Adipose tissue (tissue), 3 donors: ENCODE measurements at regions not wholly inside any gene's neighbourhood (a gene's known extent, or its start where the extent isn't known, plus 50 kb on each side); places are given as distances from the start of the nearest gene placed in this dataset.

Source experiments
- H3K27ac ChIP-seq: one replicate; pipeline ENCODE4 v1.5.1; 2013; ENCODE audit warnings: low read depth, low read length
- WGBS, 3 donors: extraction: QIAGEN DNeasy Blood & Tissue Kit; methylation state at CpG; one replicate each; pipeline ENCODE4 v1.1.7; 2013; 5-methylcytosine and 5-hydroxymethylcytosine counted together
- donor health status: healthy with polysubstance abuse.
- donor health status: Bipolar disorder and iron deficiency.
- donor health status: healthy.

DNA sequence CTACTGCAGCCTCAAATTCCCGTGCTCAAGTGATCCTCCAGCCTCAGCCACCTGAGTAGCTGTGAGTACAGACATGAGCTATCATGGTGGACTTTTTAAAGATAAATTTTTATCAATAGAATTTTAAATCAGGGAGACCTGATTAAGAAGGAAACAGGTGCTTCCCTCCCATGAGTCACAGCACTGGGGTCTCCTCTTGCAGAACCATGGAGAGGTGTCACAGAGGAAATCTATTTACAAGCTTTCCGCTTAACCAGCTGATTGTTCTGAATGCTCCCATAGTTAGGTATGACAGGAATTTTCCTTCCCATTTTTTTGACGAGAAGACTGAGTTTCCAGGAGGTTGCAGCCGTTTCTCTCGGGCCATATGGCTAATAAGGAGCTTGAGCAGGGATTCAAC is 516.1 kb downstream of the MIAT start:
- WGBS, 3 donors = 54 to 73% (median 66%) methylated on average over 5 of the region's 5 CpGs
- no peak overlapping the region for H3K27ac ChIP-seq

DNA sequence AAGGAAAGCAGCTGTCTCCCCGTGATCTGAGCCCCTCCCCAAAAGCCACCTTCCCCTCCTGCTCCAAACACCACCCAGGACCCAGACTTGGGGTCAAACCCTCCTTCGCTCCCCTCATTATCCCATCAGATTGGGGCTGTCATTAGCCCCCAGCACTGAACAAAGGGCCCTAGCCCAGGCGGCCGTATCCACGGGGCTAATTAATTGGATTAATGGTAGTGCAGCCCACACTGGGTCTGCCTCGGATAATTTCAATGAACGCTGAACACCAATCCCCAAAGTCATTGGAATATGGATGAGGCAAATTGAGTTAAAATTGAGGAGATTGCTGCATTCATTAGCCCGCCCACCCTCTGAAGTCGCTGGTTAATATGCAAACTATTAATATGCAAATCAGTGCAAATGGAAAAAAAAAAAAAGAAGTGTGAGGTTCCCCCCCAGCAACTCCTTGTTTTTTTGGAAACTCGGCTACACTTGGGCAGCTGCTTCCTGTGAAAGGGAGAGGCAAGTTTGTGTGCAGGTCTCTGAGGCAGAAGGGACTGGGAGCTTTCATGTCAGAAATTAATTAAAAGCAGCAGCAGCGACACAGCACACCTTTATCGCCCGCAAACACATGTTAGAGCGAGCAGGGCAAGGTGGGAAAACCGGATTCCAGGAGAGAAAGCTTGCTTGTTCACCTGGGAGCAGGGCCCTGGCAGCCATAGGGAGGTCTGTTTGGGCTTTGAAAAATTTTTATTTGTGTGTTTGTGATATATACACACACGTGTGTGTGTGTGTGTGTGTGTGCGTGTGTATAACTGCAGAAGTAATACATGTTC is 517.8 kb downstream of the MIAT start:
- H3K27ac ChIP-seq = no peak overlapping the region
- WGBS, 3 donors = 39 to 64% (median 56%) methylated on average over 17 of the region's 17 CpGs

DNA sequence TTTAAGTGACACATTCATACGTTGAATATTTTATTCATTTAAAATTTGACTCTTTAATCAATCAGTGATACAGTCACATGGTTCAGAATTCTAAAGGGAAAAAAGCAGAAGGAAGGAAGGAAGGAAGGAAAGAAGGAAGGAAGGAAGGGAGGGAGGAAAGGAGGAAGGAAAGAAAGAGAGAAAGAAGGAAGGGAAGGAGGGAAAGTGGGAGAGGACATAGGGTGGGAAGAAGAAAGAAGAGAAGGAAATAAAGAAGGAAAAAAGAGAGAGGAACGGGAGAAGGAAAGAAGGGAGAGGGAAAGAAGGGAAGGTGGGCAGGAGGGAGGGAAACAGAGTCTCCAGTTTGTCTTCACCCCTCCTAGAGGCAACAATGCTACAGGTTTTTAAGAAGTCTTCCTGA is 518.6 kb downstream of the MIAT start:
- WGBS, 3 donors = 52 to 66% (median 62%) methylated on average over 2 of the region's 2 CpGs

DNA sequence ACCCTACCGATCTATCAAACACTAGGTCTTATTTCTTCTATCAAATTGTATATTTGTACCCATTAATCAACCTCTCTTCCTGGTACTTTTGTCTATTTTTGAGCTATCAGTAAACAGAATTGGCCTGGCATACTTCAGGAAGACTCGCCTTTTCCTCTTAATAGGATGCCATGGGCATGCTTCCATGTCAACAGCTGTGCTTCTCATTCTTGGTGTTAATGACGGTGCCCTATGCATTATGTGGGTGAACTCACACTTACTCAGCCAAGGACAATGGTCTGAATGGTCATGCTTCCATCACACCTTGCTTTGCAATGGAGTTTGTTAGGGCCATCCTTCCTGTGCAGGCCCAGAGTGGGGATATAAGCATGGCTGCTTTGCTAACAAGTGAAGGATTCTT is 521.8 kb downstream of the MIAT start:
- 71 to 85% (median 72%) methylated on average over 3 of the region's 3 CpGs for WGBS, 3 donors
- no peak overlapping the region for H3K27ac ChIP-seq

More for the DNA sequence above, 518.6 kb downstream of the MIAT start:
- no peak overlapping the region for H3K27ac ChIP-seq

DNA sequence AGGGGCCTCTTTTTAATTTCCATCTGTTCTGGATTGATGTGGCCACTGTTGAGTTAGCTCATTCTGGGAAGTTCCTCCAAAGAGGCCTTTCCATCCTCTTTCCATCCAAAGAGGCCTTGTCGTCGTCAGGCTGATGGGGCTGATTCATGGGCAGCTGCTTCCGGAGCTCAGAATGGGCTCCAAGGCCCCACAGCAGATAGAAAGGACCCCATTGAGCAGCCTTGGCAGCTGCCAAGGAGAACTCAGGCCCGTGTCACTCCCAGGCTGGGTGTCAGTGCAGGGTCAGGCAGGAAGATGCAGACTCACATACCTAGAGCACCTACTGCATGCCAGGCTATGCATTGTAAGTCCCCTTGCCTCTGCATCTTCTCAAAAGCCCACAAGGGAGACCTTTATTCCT is 524.1 kb downstream of the MIAT start:
- WGBS, 3 donors = 88 to 89% (median 89%) methylated on average over 4 of the region's 4 CpGs
- no peak overlapping the region for H3K27ac ChIP-seq

DNA sequence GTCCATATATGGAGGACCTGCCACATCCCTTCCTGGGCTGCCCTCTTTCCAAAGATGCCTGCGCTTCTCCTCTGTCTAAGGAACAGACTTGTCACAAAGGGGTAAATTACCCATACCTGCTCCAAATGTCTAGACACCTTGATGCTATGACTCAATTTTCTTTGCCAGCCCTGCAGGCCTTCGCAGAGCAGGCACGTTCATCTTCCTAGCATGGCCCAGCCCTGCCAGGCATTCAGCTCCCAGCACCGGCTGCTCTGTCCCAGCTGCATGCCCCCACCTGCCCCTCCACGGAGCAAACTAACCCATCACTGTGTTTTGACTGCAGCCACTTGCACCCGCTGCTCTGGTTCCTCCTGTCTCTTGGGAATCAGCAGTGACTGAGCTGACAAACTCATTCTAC is 526.1 kb downstream of the MIAT start:
- no peak overlapping the region for H3K27ac ChIP-seq
- WGBS, 3 donors = 89 to 92% (median 91%) methylated on average over 6 of the region's 6 CpGs

DNA sequence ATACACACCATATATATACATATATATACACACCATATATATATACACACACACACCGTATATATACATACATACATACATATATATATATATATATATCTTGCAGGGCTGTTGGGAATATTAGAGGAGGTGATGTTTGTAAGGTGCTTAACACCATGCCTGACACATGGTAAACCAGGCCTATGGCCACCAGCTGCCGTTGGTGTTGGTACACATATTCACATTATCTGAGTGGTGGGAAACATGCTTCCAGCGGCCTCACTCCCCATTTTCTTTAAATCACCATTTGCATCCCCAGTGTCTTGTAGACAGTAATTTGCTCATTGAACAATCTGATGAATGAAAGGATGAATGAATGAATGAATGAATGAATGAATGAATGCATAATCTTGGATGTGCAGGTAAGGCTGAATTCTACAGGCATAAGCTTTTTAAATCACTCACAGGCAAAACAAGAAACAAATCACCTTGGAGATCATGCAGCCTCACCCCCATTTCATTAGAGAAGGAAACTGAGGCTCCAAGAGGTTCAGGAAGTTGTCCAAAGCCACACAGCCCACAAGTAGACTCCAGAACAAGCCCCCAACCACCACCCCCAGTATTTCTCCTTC is 527.8 kb downstream of the MIAT start:
- WGBS, 3 donors = 82 to 91% (median 91%) methylated on average over 3 of the region's 3 CpGs
- H3K27ac ChIP-seq = no peak overlapping the region

DNA sequence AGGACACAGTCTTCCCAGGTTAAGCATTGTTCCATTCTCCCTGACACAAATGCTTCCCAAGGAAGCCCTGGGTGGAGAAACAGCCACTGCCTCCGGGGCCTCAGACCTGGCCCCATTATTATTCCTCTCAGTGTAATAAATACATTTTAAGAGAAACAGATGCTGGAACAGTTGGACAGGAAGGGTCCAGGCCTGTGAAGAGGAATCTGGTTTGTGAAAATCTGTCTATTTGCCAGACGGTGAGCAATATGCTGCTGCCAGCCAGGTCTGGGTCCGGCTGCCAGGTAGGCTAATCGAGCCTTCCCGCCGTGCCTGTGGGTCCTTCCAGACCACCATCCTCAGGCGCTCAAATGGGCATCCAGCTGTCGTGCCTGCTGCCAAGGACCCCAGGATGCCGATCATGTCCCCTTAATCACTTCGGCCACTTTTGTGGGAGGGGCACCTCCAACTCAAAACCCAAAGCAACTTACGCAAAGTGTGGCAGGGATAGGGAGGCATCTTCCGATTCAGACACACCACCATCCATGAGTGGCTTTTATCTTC is 528.4 kb downstream of the MIAT start:
- no peak overlapping the region for H3K27ac ChIP-seq
- 80 to 89% (median 86%) methylated on average over 12 of the region's 12 CpGs for WGBS, 3 donors

DNA sequence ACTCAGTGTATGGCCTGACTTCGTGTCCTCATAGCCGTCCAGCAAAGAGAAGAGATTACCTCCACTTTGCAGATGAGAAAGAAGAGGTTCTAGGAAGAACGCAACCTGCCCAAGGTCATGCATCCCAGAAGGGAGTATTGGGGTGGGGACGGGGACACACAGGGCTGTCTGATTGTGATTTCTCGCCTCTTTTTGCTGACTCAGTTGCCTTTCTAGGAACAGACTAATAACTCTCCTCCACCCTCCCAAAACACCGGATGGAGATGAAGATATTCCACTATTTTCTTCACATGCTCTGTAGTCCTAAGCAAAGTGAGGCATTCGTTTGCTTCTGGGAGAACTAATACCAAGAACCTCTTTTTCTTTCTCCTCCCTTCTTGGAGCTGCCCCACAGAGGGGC is 529.3 kb downstream of the MIAT start:
- 61 to 83% (median 72%) methylated on average over 7 of the region's 7 CpGs for WGBS, 3 donors

DNA sequence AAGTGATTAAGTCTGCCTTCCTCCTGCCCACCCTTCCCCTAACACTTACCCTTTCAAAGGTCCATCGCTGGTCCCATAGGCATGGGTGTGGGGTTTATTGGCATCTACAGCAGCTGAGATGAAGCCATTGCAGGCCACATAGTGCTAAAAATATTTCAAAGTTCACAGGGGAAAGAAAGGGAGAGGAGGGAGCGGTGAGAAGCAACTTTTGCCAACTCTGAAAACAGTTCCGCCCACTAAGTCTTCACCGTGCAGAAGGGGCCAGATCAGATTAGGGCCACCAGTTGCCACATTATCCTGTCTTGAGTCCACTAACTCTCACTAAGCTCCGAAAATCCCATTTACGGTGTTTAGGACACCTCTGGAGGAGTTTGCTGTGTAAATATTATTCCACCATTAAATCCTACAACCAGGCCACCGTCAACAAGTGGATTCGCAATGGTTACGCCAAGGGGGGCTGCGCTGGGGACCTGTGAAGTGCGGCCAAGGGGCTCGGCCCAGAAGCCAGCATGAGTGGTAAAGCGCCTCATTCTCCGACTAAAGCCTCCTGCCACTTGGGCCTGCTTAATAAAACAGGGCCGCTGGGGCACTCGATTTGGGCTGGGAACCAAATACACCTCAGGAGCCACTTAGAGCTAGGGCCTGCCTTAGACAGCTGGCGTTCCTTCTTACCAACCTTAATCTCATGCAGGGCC is 534.9 kb downstream of the MIAT start:
- WGBS, 3 donors = 76 to 81% (median 80%) methylated on average over 17 of the region's 17 CpGs
- no peak overlapping the region for H3K27ac ChIP-seq

More for the DNA sequence above, 529.3 kb downstream of the MIAT start:
- no peak overlapping the region for H3K27ac ChIP-seq

DNA sequence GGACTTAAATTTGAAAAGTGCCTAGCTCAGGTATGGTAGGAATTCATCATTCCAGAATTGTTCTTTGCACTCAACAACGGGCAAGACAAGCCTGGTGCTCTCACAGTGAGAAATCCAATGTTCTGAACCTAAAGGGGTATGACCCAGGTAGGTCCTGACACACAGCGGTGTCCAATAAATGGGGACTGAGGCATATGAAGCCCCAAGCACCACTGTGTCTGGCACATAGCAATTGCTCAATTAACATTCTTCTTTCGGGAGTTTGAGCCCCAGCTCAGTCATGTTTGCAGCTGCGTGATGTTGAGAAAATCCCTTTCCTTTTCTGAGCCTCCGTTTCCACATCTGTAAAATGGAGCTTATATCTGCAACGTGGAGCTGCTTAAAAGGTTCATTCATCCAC is 535.8 kb downstream of the MIAT start:
- no peak overlapping the region for H3K27ac ChIP-seq
- WGBS, 3 donors = 82 to 95% (median 86%) methylated on average over 6 of the region's 6 CpGs

DNA sequence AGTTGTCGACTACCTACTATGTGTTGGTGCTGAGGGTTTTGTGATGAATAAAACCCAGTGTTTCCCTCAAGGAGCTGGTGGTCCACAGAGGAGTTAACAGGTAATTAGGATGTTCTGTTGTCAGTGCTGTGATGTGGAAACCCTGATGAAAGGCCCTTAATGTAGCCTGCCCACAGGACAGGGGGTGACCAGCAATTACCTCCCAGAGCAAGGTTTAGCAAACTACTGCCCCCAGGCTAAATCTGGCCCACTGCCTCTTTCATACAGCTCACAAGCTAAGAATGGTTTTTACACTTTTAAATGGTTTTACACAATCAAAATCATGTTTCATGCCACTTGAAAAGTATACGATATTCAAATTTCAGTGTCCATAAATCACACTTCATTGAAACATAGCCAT is 536.2 kb downstream of the MIAT start:
- 81 to 88% (median 85%) methylated on average over 2 of the region's 2 CpGs for WGBS, 3 donors
- no peak overlapping the region for H3K27ac ChIP-seq

DNA sequence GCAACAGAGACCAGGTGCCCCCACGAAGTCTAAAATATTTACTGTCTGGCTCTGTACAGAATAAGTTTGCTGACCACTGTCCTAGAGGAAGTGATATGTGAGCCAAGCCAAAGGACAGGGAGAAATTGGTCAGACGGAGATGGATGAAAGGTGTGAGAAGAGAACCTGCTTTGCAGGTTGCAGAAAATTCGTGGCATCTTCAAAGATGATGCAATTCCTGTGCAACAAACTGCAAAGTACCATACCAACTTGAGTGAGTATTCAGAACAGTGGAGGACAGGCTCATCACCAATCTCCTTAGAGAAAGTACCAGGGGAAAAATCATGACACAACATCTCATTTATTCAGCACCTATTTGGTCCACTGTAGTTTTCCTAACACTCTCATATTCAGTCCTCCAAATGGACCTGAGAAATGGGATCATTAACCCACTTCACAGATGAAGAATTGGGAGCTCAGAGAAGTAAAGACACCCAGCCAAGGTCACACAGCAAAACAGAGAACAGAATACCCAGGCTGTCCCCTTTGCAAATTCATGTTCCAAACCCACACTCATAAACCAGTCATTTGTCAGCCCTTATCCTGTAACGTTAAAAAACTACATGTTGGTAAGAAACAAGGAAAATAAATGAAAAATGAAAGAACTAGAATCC is 536.8 kb downstream of the MIAT start:
- 44 to 59% (median 54%) methylated on average over 4 of the region's 4 CpGs for WGBS, 3 donors
- H3K27ac ChIP-seq = no peak overlapping the region

DNA sequence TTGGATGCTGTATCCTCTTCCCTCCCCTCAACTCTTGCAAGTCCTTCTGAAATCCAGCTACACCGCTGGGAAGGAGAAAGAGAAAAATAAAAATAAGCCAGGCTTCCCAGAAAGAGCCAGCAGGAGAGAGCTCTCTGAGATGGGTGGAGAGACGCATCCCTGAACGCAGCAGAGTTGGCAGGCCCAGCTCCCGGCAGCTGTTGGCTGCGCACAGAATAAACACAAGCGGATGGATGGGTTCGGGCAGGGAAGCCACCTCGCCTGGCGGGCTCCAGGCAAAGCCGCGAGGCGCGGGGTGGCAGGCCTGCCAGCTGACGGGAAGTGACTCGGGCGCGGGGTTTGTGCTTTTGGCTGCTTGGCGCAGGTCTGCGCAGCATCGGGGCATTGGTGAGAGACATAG is 537.7 kb downstream of the MIAT start:
- 66 to 75% (median 67%) methylated on average over 20 of the region's 20 CpGs for WGBS, 3 donors
- H3K27ac ChIP-seq = no peak overlapping the region

DNA sequence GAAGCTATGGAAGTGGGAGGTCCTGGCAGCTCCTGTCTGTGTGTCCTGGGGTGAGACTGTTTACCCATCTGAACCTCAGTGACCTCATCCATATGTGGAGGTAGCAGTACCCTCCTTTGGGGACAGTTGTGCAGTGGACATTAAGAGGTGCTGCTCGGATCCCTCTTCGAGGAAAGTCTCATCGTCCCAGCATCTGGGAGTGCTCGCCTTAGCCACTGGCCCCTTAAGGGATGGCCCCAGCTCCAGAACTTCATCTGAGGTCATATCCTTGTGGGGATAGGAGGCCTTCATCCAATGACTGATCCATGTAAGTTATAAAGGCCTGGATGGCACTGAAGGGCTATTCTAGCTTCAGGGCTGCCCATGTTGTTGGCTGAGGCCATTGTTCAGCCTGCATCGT is 538.1 kb downstream of the MIAT start:
- H3K27ac ChIP-seq = no peak overlapping the region

DNA sequence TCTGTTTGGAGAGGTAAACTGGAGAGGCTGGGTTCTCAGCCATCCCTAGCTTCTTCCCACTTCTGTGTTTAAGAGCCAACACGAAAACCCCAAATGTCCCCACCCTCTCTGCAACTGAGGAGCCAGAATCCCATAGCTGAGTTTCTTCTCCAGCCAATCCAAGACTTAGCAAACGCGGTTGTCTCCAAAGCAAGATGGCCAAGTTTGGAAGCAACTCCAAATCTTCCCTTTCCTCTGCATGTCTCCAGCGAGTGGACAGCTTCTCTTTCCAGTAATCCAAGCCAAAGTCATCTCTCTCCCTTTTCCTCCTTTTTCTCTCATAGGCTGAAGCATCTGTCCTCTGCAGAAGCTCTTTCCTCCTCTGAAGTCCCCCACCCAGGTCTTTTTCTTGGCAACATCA is 539.2 kb downstream of the MIAT start:
- 58 to 67% (median 65%) methylated on average over 4 of the region's 4 CpGs for WGBS, 3 donors
- no peak overlapping the region for H3K27ac ChIP-seq

More for the DNA sequence above, 538.1 kb downstream of the MIAT start:
- 73 to 77% (median 75%) methylated on average over 5 of the region's 5 CpGs for WGBS, 3 donors

DNA sequence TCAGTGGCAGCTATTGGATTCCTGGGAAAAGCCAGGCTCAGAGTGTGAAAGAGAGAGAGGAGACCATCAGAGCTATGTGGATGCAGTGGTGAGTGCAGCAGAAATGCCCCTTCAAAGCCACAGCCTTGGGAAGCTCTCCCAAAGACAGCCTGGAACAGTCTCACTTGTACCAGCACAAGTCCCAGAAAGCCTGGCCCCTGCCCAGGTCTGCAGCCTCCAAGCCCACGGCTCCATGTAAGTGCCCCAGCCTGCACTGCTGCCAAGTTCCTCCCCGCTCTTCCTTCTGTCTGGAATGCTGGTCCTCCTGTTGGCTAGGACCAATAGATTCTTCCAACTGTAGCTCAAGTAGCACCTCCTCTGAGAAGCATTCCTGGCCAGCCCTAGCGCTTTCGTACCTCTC is 539.7 kb downstream of the MIAT start:
- H3K27ac ChIP-seq = no peak overlapping the region
- 84 to 91% (median 87%) methylated on average over 4 of the region's 4 CpGs for whole genome bisulfite sequencing, 3 donors

DNA sequence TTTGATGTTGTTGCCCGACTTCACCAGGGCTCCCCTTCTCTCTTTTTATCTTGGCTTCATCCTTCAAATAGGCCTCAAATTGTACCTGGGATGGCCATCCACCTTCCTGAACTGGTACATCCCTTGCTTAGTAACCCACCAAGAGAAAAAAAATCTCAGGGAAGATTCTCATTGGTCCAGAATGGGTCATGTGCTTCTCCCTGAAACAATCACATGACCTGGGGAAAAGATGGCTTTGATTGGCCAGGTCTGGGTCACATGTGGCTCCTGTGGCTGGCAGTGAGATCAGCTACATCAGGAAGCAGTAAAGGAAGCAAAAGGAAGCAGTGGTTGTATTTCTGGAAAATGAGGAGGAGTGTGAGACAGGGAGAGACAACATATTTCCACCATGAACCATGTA is 540.2 kb downstream of the MIAT start:
- H3K27ac ChIP-seq = no peak overlapping the region
- 77 to 93% (median 89%) methylated on average over 1 of the region's 1 CpG for WGBS, 3 donors

DNA sequence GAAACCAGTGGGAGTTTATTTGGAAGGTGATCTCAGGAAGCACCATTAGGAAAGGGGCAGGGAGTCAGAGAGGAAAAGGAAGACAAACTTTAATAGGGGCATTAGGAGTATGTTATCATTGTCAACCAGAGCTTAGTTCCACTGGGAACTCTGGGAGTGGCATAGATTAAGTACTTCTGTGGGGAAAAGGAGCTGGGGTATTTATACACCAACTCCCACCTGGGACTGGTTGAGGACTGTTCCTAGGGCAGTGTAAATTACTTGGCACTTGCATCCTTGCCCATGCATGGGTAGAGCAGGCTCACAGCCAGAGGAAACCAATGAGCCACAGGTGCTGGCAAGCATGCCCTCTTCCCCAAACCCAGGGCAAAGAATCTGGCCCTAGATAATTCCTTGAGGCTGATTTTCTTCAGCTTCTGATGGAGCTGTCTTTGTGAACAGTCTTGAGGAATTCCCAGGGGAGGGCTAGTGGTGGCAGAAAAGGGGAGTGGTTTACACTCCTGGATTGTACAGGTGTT is 541.2 kb downstream of the MIAT start:
- H3K27ac ChIP-seq = no peak overlapping the region
